Activated CD8-positive, alpha-beta memory T cell treated with anti-CD3 and anti-CD28 coated beads, Interleukin-2, amount 10 ng/mL, durations not matched to agents 7 days and 5 days (primary cell): ENCODE measurements at regions not wholly inside any gene's neighbourhood (a gene's known extent, or its start where the extent isn't known, plus 50 kb on each side); places are given as distances from the start of the nearest gene placed in this dataset.
"Not testable (repeated sequence)": the region's sequence is repeated elsewhere in the genome, so short reads cannot be mapped to it uniquely, and the experiment has no call there.

Experiments used
- ATAC-seq: fragments of 150-1000 bp; cut with Tn5 transposase; one replicate; pipeline ENCODE4 v1.10.0; 2021; ENCODE audit warnings: moderate library complexity
- CTCF ChIA-PET: fragments of 350-600 bp; sonication (Branson Sonifier 250); formaldehyde crosslinking; loops from one replicate; lab custom pipeline; 2021; ENCODE audit warnings: antibody characterized with exemption; lab: Charles Lee
- DNase-seq: peaks from one replicate; pipeline ENCODE4 v3.0.0-alpha.2; 2020
- H3K27ac Mint-ChIP-seq: one replicate; pipeline ENCODE4 v1.8.0; 2021; ENCODE audit warnings: mild to moderate bottlenecking, mixed read lengths
- H3K27me3 Mint-ChIP-seq: one replicate; pipeline ENCODE4 v1.8.0; 2021; ENCODE audit warnings: mixed read lengths
- H3K36me3 Mint-ChIP-seq: one replicate; pipeline ENCODE4 v1.8.0; 2021; ENCODE audit warnings: mild to moderate bottlenecking, mixed read lengths
- H3K4me1 Mint-ChIP-seq: one replicate; pipeline ENCODE4 v1.8.0; 2021; ENCODE audit warnings: mixed read lengths
- H3K4me3 Mint-ChIP-seq: one replicate; pipeline ENCODE4 v1.8.0; 2021; ENCODE audit warnings: mild to moderate bottlenecking, moderate library complexity, mixed read lengths
- H3K9me3 Mint-ChIP-seq: one replicate; pipeline ENCODE4 v1.8.0; 2022; ENCODE audit warnings: low read depth, mixed read lengths

DNA sequence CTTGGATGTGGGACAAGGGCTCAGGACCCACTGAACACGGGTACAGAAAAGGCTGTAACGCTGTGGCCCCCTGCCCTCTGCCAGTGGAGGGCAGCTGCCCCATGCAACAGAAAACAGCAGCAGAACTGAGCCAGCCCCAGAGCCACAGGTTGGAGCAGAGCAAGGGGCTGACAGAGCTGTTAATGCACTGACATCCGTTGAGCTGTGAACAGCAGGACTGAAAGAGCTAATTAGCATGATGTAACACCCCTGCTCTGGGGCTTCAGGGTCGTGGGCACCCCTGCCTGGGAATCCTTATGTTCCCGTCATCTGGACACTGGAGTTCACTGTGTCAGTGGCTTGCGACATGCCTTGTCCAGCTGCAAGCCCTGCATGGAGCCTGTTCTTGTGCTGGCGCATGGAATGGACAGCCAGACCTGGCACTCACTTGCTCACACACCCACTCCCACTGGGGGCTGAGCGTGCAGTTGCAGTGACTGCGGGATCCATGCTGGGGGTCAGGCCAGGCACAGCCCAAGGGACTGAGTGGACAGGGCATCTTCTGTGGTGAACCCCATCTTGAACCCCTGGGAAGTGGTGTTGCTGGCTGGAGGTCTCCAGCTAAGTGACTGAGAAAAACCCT lies 293.7 kb downstream of the DNAJB9 start:
- H3K9me3 Mint-ChIP-seq, result no peaks in the 10 kb centered on the region
- ATAC-seq (no peak), DNase-seq (no peak)
- H3K27me3 Mint-ChIP-seq, result no peaks in the 10 kb centered on the region
- H3K36me3 Mint-ChIP-seq, result no peaks in the 10 kb centered on the region
- no peak overlapping the region for H3K4me3 Mint-ChIP-seq
- no peaks in the 10 kb centered on the region for H3K4me1 Mint-ChIP-seq
- no peak overlapping the region for H3K27ac Mint-ChIP-seq
- CTCF ChIA-PET, result no interaction called here

GRCh38 chr7:108869070-108869469 lies 299.4 kb downstream of the DNAJB9 start:
- CTCF ChIA-PET, result no interaction called here
- DNase-seq (no peak), ATAC-seq (no peak)
- no peaks in the 10 kb centered on the region for H3K36me3 Mint-ChIP-seq
- no peaks in the 10 kb centered on the region for H3K4me1 Mint-ChIP-seq
- H3K9me3 Mint-ChIP-seq, result no peaks in the 10 kb centered on the region
- H3K27me3 Mint-ChIP-seq, result no peaks in the 10 kb centered on the region
- H3K4me3 Mint-ChIP-seq, result no peak overlapping the region
- H3K27ac Mint-ChIP-seq, result no peak overlapping the region

- H3K9me3 Mint-ChIP-seq, result no peaks in the 10 kb centered on the region
- H3K27me3 Mint-ChIP-seq, result no peaks in the 10 kb centered on the region
- H3K36me3 Mint-ChIP-seq, result no peaks in the 10 kb centered on the region
- no peak overlapping the region for H3K27ac Mint-ChIP-seq
- ATAC-seq (no peak), DNase-seq (no peak)
- CTCF ChIA-PET, result no interaction called here
- H3K4me1 Mint-ChIP-seq, result no peaks in the 10 kb centered on the region
- H3K4me3 Mint-ChIP-seq, result no peak overlapping the region
These were observed 305.5 kb downstream of the DNAJB9 start for GRCh38 chr7:108875139-108875538.

GRCh38 chr7:108890862-108891261 lies 321.2 kb downstream of the DNAJB9 start:
- Mint-ChIP-seq H3K4me3 (no peak overlapping the region), H3K4me1 (no peaks in the 10 kb centered on the region), H3K9me3 (no peaks in the 10 kb centered on the region), H3K36me3 (no peaks in the 10 kb centered on the region), H3K27ac (no peak overlapping the region), H3K27me3 (no peaks in the 10 kb centered on the region)
- CTCF ChIA-PET, result interaction anchor here (0.6 kb wide), 1 partner anchor 901 kb away, joined by 3 read pairs; no protein-coding TSS in a partner anchor
- ATAC-seq (no peak), DNase-seq (no peak)

DNA sequence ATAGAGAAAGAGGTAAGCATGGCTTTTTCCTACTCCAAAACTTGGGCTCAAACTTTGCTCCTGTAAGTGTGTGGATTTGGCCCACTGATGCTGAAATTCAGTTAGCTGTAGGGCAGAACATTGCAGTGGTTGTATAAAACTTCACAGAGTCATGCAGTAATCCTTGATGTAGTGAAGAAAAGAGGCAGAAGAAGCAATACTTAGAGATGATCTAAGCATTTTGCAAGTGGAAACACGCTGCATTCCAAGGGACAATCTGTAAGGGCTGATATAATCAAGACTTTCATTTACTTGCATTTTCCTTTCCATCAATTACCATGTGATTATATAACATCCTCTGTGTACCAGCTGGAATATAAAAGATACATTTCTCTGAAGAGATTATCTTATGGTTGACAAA lies 338.8 kb downstream of the DNAJB9 start:
- Mint-ChIP-seq H3K27me3 (no peaks in the 10 kb centered on the region), H3K27ac (no peak overlapping the region), H3K4me3 (no peak overlapping the region), H3K4me1 (no peaks in the 10 kb centered on the region), H3K36me3 (no peaks in the 10 kb centered on the region), H3K9me3 (no peaks in the 10 kb centered on the region)
- DNase-seq, result no peak
- CTCF ChIA-PET, result no interaction called here
- no peak for ATAC-seq

DNA sequence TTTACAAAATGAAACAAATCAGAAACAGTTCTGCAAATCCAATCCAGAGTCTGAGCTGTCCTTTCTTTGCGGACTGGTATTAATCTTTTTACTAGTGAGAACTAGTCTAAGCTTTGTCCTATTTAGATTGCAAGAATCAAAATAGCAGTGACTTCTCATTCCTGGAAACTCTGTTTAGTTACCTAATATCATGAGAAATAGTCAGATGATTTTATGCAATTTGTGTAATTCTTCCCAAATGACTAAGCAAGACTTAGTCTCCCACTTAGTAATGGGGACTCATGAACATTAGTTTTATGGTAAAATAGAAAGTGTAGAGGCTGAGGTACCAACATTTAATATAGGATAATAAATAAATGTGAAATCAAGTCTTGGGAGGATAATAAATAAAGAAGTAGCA lies 341.3 kb downstream of the DNAJB9 start:
- no peaks in the 10 kb centered on the region for H3K4me1 Mint-ChIP-seq
- CTCF ChIA-PET, result no interaction called here
- H3K27ac Mint-ChIP-seq, result no peak overlapping the region
- H3K9me3 Mint-ChIP-seq, result no peaks in the 10 kb centered on the region
- no peaks in the 10 kb centered on the region for H3K27me3 Mint-ChIP-seq
- H3K4me3 Mint-ChIP-seq, result no peak overlapping the region
- ATAC-seq (no peak), DNase-seq (no peak)
- H3K36me3 Mint-ChIP-seq, result no peaks in the 10 kb centered on the region

- no peak overlapping the region for H3K27ac Mint-ChIP-seq
- H3K9me3 Mint-ChIP-seq, result peaks cover 11% of the 10 kb centered on the region
- ATAC-seq (no peak), DNase-seq (no peak)
- no peaks in the 10 kb centered on the region for H3K4me1 Mint-ChIP-seq
- H3K4me3 Mint-ChIP-seq, result no peak overlapping the region
- no peaks in the 10 kb centered on the region for H3K27me3 Mint-ChIP-seq
- CTCF ChIA-PET, result no interaction called here
- no peaks in the 10 kb centered on the region for H3K36me3 Mint-ChIP-seq
These were observed 350.8 kb downstream of the DNAJB9 start for GRCh38 chr7:108920490-108920889.

DNA sequence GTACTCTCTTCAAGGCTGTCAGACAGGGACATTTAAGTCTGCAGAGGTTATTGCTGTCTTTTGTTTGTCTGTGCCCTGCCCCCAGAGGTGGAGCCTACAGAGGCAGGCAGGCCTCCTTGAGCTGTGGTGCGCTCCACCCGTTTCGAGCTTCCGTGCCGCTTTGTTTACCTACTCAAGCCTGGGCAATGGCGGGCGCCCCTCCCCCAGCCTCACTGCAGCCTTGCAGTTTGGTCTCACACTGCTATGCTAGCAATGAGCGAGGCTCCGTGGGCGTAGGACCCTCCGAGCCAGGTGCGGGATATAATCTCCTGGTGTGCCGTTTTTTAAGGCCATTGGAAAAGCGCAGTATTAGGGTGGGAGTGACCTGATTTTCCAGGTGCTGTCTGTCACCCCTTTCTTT lies 373.4 kb downstream of the DNAJB9 start:
- ATAC-seq, H3K27me3 Mint-ChIP-seq, H3K36me3 Mint-ChIP-seq, H3K4me1 Mint-ChIP-seq, H3K4me3 Mint-ChIP-seq, H3K9me3 Mint-ChIP-seq, DNase-seq, H3K27ac Mint-ChIP-seq, CTCF ChIA-PET: not testable (repeated sequence)

GRCh38 chr7:108947526-108947925 lies 377.9 kb downstream of the DNAJB9 start:
- Mint-ChIP-seq H3K4me3 (no peak overlapping the region), H3K4me1 (no peaks in the 10 kb centered on the region), H3K9me3 (peaks cover 8% of the 10 kb centered on the region), H3K27ac (no peak overlapping the region), H3K36me3 (no peaks in the 10 kb centered on the region), H3K27me3 (no peaks in the 10 kb centered on the region)
- ATAC-seq (no peak), DNase-seq (no peak)
- CTCF ChIA-PET, result no interaction called here

DNA sequence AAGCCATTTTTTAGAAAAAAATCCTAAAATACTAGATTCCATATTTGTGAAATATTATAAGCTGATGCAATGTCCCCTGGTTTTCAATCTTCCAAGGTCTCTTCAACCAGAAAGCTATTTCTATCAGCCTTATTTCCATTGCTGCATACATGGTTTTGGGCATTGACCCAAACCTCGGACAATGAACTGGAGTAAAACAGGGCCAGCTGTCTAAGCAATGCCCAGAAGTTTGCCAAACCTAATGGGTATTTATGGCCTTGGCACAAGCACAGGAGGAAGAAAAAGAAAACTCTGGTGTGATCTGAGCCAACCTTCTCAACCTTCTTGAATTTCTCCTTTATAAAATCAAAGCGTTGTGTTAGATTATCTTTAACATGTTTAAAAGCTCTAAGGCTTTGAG lies 402.3 kb downstream of the DNAJB9 start:
- Mint-ChIP-seq H3K27ac (no peak overlapping the region), H3K4me1 (no peaks in the 10 kb centered on the region), H3K27me3 (no peaks in the 10 kb centered on the region), H3K36me3 (no peaks in the 10 kb centered on the region), H3K9me3 (no peaks in the 10 kb centered on the region), H3K4me3 (no peak overlapping the region)
- no peak for ATAC-seq
- DNase-seq, result no peak
- CTCF ChIA-PET, result interaction anchor here (1.0 kb wide), 1 partner anchor 11 kb away, joined by 3 read pairs; no protein-coding TSS in a partner anchor

GRCh38 chr7:108973075-108973474 lies 403.4 kb downstream of the DNAJB9 start:
- CTCF ChIA-PET, result no interaction called here
- H3K4me3 Mint-ChIP-seq, result no peak overlapping the region
- no peaks in the 10 kb centered on the region for H3K36me3 Mint-ChIP-seq
- H3K27me3 Mint-ChIP-seq, result no peaks in the 10 kb centered on the region
- no peaks in the 10 kb centered on the region for H3K4me1 Mint-ChIP-seq
- H3K9me3 Mint-ChIP-seq, result no peaks in the 10 kb centered on the region
- DNase-seq (no peak), ATAC-seq (no peak)
- H3K27ac Mint-ChIP-seq, result no peak overlapping the region

GRCh38 chr7:108974641-108975040 lies 405.0 kb downstream of the DNAJB9 start:
- H3K36me3 Mint-ChIP-seq, result no peaks in the 10 kb centered on the region
- CTCF ChIA-PET, result no interaction called here
- no peak for ATAC-seq
- no peak overlapping the region for H3K4me3 Mint-ChIP-seq
- no peak overlapping the region for H3K27ac Mint-ChIP-seq
- no peaks in the 10 kb centered on the region for H3K4me1 Mint-ChIP-seq
- H3K9me3 Mint-ChIP-seq, result no peaks in the 10 kb centered on the region
- H3K27me3 Mint-ChIP-seq, result no peaks in the 10 kb centered on the region
- DNase-seq, result no peak

GRCh38 chr7:108985037-108985436 lies 415.4 kb downstream of the DNAJB9 start:
- DNase-seq, result no peak
- H3K4me1 Mint-ChIP-seq, result no peaks in the 10 kb centered on the region
- H3K36me3 Mint-ChIP-seq, result no peaks in the 10 kb centered on the region
- no peaks in the 10 kb centered on the region for H3K27me3 Mint-ChIP-seq
- ATAC-seq, result no peak
- no peak overlapping the region for H3K27ac Mint-ChIP-seq
- no peak overlapping the region for H3K4me3 Mint-ChIP-seq
- H3K9me3 Mint-ChIP-seq, result peaks cover 15% of the 10 kb centered on the region
- CTCF ChIA-PET, result no interaction called here

DNA sequence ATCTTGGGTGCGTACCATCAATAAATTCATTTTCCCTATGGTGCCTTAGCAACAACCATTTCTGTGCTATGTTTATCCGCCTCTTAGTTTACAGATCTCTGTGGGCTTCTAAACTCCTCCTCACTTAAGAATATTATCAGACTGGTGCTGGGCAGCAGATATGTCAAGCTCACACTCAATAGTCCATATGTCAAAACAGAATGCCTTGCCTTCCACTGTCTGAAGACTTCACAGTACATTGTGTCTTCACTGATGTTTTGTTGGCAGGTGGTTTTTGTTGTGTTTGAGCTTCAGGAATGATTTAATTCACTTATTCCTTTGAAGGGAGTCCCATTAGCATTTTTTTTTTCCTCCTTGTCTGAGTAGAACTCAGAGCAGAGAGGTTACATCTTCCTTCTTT lies 419.6 kb downstream of the DNAJB9 start:
- Mint-ChIP-seq H3K4me1 (no peaks in the 10 kb centered on the region), H3K9me3 (peaks cover 7% of the 10 kb centered on the region), H3K27me3 (no peaks in the 10 kb centered on the region), H3K36me3 (no peaks in the 10 kb centered on the region), H3K4me3 (no peak overlapping the region), H3K27ac (no peak overlapping the region)
- ATAC-seq (no peak), DNase-seq (no peak)
- CTCF ChIA-PET, result no interaction called here

DNA sequence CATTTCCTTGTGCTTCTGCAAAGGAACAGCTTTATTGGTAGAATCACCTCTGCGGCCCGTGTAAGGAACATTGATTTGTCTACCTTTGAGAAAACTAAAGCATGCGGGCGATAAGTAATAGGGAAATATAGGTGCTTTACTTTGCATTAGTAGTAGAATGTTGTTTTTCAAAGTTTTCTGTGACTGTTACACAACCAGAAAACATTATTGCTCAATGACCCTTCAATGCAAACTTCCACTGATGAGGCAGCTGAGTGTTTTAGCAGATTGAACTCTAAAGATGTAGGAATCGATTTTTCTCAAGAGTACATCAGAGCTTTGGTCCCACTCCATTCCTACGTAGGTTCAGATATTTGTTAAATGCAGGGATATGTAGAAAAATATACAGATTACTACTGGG lies 427.8 kb downstream of the DNAJB9 start:
- ATAC-seq (no peak), DNase-seq (no peak)
- no peak overlapping the region for H3K27ac Mint-ChIP-seq
- no peak overlapping the region for H3K4me3 Mint-ChIP-seq
- H3K9me3 Mint-ChIP-seq, result peaks cover 2% of the 10 kb centered on the region
- CTCF ChIA-PET, result no interaction called here
- H3K4me1 Mint-ChIP-seq, result no peaks in the 10 kb centered on the region
- no peaks in the 10 kb centered on the region for H3K27me3 Mint-ChIP-seq
- H3K36me3 Mint-ChIP-seq, result no peaks in the 10 kb centered on the region
